ENCODE measurements at regions not wholly inside any gene's neighbourhood (a gene's known extent, or its start where the extent isn't known, plus 50 kb on each side); places are given as distances from the start of the nearest gene placed in this dataset.

DNA sequence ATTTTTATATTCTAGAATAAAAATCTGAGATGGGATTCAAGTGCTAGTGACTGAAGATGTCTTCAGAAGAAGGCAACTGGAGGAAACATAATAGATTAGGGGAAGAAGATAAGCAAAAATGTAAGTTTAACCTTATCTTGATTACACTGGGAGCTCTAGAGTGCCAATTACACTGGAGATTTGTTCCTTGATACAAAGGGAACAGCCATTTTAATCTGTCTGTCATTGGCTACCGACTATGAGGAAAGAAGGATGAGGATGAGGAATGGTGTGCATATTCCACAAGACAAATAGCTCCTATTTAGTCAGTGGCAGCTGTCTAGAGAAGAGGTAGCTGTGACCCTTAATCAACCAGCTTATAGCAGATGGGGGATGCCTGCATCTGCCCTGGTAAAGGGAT lies 1034.5 kb upstream of the IGFBP7 start:
- no peak for ATAC-seq
- DNase-seq (ENCODE audit: missing footprints) = no peak
- intact Hi-C loops (cut with DNase I) = no loop called here

DNA sequence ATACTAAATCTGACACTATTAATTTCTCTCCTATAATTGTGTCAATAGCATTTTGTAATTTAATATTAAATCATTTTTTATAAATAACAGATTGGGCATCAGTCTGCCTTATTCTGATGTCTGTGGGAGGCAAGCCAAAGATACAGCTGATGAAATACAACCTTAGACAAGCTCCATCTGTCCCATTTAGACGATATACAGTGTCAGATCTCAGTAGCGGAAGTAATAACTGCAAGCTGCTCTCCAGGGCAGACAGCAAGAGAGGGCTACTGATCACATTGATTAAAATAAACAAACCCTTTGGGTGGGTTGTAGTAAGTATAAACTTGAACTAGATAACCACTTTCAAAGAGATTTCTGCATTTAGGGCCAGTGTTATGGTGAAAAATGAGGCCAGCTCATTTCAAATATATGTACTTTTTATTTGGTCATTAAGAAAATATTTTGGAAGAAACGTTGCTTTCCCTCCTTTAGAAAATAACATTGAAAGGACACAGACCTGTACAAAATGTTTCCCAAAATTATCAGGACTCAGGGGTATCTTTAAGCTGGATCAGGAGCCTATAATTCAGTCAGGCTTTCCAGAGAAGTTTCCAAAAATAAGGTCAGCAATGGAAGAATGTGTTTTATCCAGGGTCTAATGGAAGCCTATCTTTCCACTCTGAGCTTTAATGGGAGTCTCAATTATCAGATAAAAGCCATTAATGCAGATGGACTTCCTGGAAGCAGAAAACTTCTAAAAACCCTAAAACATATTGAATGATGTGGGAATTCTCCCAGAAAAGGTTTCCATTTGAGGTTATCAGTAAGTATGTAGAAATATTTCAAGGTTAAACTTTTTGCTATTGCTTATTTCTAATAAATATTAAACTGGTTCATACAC lies 1028.8 kb upstream of the IGFBP7 start:
- ATAC-seq (no peak), DNase-seq (ENCODE audit: missing footprints) (no peak)
- intact Hi-C loops (cut with DNase I) = no loop called here

DNA sequence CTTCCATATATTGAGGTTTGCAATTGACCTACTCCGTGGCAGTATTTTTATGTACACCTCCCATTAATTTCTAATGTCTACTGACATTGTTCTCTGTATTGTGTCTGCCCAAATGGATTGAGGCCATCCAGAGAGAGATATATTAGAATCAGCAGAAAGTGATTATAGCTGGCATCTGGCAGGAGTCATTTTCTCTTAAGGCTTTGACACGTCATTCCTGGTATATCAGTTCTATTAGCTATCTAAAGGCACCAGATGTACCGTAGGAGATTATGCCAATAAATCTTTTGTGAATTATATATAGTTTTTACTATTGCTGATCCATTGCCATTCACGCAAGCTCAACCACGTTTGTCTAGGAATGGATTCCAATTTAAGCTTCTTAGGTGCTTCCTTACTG lies 1026.4 kb upstream of the IGFBP7 start:
- ATAC-seq (no peak), DNase-seq (ENCODE audit: missing footprints) (no peak)
- intact Hi-C loops (cut with DNase I) = no loop called here

DNA sequence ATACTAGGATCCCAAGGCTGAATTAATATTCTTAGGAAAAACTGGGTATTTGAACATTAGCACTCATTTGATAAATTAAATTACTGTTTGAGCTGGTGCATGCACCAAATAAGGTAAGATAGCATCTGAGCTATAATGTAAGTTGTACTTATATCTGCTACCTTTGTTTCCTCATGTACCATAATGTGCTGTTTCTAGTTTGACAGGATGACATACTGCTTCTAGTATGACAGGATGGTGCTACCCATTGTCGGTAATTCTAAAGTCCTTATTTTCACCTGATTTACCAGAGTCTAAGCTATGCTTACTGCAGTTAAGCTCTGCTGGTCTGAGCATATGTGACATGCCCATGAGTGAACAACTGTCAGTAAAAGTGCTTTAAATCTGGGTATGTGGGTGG lies 1017.5 kb upstream of the IGFBP7 start:
- DNase-seq (ENCODE audit: missing footprints) = no peak
- ATAC-seq = no peak
- intact Hi-C loops (cut with DNase I) = no loop called here

DNA sequence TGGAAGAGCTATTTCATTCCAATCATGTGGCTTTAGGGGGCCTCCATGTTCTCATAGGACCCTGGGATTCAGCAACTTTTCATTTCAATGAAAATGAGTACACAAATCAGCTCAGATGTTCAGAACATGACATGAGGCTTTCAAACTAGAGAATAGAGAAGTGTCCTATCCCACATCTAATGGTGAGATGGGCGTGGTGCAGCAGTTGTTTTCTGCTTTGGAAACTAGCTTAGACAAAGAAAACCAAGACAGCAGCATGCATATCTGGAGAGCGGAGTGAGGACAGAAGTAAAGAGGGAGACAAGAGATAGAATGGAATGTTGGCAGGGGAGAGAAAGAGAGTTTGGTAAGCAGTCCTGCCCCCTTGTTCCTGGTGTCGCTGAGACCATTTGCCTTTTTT lies 1009.1 kb upstream of the IGFBP7 start:
- intact Hi-C loops (cut with DNase I) = no loop called here
- ATAC-seq = no peak
- DNase-seq (ENCODE audit: missing footprints) = no peak

DNA sequence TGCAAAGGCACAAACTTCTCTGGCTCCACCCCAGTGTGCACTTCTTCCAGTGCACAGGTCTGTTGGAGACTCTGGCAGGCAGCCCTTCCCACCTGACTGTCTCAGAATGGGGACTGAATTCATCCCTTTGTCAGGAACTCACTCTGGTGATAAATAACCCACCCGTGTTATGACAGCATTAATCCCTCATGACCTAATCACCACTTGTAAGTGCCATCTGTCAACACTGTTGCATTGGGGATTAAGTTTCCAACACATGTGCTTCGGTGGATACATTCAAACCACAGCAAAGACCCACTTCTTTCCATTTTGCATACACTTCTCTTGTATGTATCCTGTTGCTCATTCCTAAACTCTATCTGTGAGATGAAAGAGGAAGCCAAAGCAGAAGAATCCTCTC lies 1002.9 kb upstream of the IGFBP7 start:
- DNase-seq (ENCODE audit: missing footprints) = no peak
- ATAC-seq = no peak
- intact Hi-C loops (cut with DNase I) = no loop called here

DNA sequence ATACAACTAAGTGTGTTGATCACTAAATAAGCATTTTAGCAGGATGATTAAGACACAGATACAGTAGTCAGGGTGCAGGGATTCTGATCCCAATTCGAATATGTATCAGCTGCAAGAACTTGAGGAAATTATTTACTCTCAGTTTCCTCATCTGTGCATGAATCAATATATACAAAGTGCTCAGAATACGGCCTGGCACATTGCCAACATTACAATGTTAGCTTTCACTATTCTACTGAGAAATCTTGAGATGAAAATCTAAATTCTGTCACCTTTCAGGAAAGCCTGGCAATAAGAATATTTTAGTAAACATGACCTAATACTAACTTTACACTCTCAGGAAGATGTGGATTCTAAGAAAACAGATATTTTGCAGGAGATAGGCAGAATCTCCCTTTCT lies 1001.6 kb upstream of the IGFBP7 start:
- ATAC-seq = no peak
- no peak for DNase-seq (ENCODE audit: missing footprints)

DNA sequence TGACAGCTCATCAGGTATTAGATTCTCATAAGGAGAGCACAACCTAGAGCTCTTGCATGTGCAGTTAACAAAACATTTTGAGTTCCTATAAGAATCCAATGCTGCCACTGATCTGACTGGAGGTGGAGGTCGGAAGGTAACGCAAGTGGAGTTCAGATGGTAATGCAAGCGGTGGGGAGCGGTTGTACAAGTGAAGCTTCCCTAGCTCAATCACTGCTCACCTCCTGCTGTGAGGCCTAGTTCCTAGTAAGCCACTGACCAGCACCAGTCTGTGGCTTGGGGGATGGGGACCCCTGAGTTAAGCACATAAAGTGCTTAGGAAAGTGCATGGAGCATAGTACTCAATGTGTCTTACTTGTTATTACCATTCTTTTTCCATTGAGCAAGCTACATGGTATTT lies 983.2 kb upstream of the IGFBP7 start:
- DNase-seq (ENCODE audit: missing footprints) (peak; percentile 41), ATAC-seq (no peak)
- intact Hi-C loops (cut with DNase I) = no loop called here

More for the DNA sequence above, 1001.6 kb upstream of the IGFBP7 start:
- intact Hi-C loops (cut with DNase I) = no loop called here

DNA sequence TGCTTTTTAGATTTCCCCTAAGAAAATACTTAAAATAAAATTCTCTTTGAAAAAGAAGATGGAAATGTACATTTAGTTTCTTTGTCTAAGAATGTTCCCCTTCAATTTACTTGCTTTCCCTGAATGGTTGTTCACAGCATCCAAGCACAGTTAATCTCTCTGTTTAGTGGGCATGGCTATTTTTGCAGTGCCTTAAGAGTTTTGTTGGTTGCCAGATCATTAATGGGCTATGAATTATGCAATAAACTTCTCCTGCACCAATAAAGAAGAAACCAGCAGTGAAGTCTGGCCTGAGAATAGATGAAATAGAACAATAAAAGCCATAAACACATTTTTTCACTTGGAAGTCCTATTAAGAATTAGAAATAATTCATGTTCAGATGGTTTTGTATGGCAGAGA lies 980.4 kb upstream of the IGFBP7 start:
- DNase-seq (ENCODE audit: missing footprints) (no peak), ATAC-seq (no peak)
- intact Hi-C loops (cut with DNase I) = no loop called here

DNA sequence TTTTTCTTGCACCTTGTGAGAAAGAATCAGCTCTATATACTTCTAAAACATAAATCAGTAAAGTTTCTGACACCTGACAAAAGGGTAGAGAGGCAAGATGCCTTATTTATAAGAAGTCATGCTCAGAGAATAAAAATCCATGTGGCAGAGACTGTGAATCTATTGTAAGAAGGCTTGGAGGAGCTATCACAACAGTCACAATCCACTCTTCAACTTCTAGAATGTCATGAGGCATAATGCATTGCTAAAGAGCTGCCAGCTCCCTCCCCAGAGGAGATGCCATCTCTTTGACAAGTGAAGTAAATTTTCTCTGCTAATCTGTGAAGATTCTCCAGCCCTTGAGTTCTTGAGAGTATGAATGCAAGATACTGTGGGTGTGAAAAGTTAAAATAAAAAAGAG lies 971.2 kb upstream of the IGFBP7 start:
- no peak for ATAC-seq
- intact Hi-C loops (cut with DNase I) = no loop called here
- no peak for DNase-seq (ENCODE audit: missing footprints)

DNA sequence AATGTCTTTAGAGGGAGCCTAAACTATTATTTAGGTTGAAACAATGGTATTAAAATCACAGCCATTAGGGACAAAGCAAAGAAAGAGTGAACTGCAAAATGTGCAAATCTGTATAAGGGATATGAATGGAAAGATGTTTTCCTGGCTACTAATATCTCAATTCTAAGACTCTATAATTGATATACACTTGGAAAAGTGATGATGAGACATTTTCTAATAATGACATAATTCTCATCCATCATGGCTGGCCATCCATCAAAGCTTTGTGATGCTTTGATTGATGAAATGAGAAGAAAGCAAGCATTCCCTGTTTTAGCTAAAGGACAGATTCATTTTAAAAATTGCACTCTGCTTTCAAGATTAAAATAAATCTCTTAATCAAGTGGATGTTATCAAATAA lies 965.5 kb upstream of the IGFBP7 start:
- no peak for DNase-seq (ENCODE audit: missing footprints)
- intact Hi-C loops (cut with DNase I) = no loop called here
- no peak for ATAC-seq

DNA sequence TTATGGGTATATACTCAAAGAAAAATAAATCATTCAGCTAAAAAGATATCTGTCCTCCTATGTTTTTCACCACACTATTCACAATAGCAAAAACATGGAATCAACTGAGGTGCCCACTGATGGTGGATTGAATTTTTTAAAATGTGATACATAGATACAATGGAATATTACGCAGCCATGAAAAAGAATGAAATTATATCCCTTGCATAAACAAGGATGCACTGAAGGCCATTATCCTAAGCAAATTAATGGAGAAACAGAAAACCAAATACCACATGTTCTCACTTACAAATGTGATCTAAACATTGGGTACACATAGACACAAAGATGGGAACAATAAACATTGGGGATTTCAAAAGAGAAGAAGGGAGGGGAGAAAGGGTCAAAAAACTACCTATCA lies 964.2 kb upstream of the IGFBP7 start:
- DNase-seq (ENCODE audit: missing footprints) = no peak
- ATAC-seq = no peak
- intact Hi-C loops (cut with DNase I) = no loop called here

DNA sequence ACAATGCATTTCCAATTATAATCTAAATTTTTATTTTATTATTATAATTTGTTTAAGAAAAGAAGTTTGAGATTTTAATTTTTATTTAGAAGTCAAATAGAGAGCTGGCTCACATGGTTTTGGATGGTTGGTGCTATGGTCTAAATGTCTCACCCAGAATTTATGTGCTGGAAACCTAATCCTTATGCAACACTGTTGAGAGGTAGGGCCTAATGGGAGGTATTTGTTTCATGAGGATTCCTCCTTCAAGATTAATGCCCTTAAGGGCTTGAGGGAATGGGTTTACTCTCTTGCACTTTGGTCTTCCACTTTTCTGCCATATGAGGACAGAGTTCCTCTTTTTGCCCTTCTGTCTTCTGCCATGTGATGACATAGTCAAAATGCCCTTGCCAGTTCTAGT lies 960.5 kb upstream of the IGFBP7 start:
- intact Hi-C loops (cut with DNase I) = no loop called here
- ATAC-seq (no peak), DNase-seq (ENCODE audit: missing footprints) (no peak)

DNA sequence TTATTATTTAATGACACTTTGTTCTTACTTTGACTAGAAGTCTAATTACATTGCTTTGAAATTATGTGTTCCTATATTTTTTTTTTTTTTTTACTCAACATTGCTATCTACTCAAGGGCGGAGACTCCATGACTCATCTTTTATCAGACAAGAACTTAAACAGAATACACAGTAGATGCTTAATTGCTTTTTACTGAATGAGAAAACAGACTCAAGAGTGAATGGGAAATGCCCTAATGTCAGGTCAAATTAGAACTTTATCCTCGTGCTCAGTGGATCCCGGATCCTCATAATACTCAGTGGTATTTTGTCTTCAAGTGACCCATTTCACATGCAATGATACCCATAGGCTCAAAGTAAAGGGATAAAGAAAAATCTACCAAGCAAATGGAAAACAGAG lies 954.5 kb upstream of the IGFBP7 start:
- intact Hi-C loops (cut with DNase I) = loop anchor here (10.0 kb wide), 1 partner anchor 620 kb away; no protein-coding TSS in a partner anchor
- ATAC-seq (no peak), DNase-seq (ENCODE audit: missing footprints) (no peak)

DNA sequence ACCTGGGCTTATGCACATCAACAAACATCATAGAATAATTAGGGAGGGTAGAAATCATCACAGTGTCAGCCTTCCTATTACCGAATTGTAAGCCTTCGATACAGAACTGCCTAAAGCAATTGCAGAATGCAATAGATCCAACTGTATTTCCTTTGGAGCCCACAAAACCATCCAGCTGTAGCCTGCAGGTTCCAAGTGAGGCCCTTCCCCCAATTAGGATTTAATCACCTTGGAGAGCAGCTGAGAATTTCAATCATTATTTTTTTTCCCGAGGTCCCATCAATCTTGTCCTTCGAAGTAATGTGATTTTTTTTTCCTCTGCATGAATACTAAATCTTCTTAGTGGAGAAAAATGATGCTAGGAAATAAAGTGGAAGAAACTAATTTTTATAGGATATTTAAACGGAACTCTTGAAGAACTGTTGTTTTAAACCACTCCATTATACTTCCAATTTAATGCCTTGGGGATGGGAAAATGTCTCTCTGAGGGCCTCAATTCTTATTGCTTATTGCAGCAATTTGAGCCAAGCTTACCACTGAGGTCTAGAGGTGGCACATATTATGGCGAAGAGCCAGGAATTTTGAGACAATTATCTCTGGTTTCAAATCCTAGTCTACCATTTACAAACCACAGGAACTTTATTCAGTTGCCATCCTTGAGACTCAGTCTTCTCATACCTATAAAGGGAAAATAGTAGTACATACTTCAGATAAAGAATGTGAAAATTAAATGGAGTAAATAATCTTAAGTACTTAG lies 953.4 kb upstream of the IGFBP7 start:
- no peak for DNase-seq (ENCODE audit: missing footprints)
- ATAC-seq = no peak
- intact Hi-C loops (cut with DNase I) = loop anchor here (10.0 kb wide), 1 partner anchor 619 kb away; no protein-coding TSS in a partner anchor

DNA sequence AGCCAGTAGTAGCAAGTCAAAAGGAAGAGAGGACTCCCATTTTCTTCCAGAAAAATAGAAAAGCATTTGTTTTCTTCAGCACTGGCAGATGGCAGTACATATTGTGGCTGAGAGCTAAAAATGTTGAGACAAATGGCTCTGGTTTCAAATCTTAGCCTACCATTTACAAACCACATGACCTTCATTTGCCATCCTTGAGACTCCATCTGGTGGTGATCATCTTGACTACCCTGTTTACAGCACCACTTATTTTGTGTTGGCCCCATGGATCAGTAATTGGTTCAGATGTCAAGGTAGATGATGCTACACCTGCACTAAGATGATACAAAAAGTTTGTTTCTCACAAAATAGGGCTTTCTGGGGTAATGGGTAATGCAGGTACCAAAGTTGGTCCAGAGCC lies 951.8 kb upstream of the IGFBP7 start:
- intact Hi-C loops (cut with DNase I) = loop anchor here (10.0 kb wide), 1 partner anchor 617 kb away; no protein-coding TSS in a partner anchor
- no peak for ATAC-seq

DNA sequence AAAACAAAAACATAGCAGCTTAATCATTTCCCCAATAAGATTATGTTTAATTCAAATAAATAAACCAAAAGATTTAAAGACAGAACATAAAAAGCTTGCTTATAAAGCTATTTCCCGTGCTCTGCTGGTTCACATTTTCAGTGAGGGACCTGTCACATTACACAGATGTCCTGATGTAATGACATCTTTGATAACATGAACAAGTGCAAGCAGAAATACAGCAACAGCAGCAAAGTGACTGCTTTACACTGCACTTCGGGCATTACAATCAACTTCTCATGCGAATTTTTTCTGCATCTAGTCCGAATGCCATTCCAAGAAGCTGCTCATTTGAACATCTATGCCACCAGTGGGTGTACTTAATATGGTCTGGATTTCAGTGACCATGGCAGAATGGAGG lies 940.3 kb upstream of the IGFBP7 start:
- no peak for ATAC-seq
- no peak for DNase-seq (ENCODE audit: missing footprints)
- intact Hi-C loops (cut with DNase I) = no loop called here

More for the DNA sequence above, 951.8 kb upstream of the IGFBP7 start:
- no peak for DNase-seq (ENCODE audit: missing footprints)

DNA sequence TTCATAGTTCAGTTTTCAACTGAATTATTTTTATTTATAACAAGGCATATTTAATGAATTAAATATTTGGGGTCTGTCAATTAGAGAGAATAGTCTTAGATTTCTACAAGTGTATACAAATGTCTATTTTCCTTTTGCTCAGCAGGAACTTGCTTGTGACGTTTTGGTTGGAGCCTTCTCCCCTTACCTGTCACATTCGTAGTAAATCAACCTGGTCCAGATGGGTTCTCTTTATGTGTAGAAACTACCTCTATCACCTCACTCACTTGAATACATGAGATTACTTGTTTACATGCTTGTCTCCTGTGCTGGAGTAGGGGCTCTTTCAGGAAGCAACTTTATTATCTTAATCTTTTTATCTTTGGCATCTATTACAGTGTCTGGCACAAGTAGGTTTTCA lies 938.3 kb upstream of the IGFBP7 start:
- DNase-seq (ENCODE audit: missing footprints) = no peak
- intact Hi-C loops (cut with DNase I) = no loop called here
- no peak for ATAC-seq

DNA sequence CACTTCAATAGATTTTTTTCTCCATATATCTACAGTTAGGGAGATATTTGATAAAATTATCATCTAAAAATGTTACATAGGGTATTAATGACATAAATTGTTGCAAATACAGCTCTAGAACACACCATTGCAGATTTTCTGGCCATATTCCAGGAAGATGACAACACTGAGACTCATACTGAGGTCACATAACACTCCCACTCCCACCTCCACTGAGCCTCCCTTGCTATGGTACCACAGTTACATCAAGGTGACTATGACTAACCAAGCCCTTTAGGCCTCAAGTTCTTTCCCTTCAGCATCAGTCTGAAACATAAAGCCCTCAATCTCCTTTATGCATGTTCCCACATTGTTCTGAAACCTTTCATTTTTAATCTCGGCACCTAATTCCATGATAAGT lies 932.0 kb upstream of the IGFBP7 start:
- ATAC-seq (no peak), DNase-seq (ENCODE audit: missing footprints) (no peak)
- intact Hi-C loops (cut with DNase I) = no loop called here

DNA sequence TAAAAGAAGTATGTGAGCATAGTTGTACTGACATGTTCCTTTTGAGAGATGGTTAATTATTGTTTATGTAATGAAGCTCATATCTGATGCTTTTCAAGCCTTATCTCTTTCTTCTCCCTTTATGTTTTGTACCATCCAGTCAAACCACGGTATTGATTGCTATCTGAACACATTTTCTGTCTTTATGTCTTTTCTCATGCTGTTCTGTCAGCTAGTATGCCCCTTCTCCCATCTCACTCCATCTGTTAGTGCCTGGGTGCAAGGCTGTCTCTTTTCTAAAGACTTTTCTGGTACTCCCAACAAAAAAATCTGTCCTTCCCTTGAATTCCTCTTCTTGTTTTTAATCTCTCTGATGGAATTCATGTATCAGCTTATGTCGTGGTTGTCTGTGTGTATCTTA lies 883.8 kb upstream of the IGFBP7 start:
- ATAC-seq = no peak
- intact Hi-C loops (cut with DNase I) = no loop called here
- DNase-seq (ENCODE audit: missing footprints) = no peak

All from Right ventricle myocardium inferior (tissue), 1 donor.